ENCODE measurements at regions not wholly inside any gene's neighbourhood (a gene's known extent, or its start where the extent isn't known, plus 50 kb on each side); places are given as distances from the start of the nearest gene placed in this dataset.

- no peak overlapping the region for H3K4me3 ChIP-seq
- no peaks in the 10 kb centered on the region for H3K36me3 ChIP-seq (ENCODE audit: insufficient read depth in 1 of 2, low read depth in 1 of 2)
- intact Hi-C loops (cut with DNase I): no loop called here
- H3K9me3 ChIP-seq: no peaks in the 10 kb centered on the region
- H3K27me3 ChIP-seq (ENCODE audit: insufficient read depth in 3 of 3, low read length in 2 of 3): no peaks in the 10 kb centered on the region
- no peak for TF ChIP-seq CTCF (IDR thresholded peaks at IDR 0.05)
- WGBS, 3 donors: 43 to 64% (median 62%) methylated on average over 5 of the region's 5 CpGs
- no peak for ATAC-seq
- no peaks in the 10 kb centered on the region for H3K4me1 ChIP-seq
- no peak for DNase-seq
- H3K27ac ChIP-seq: no peak overlapping the region
Observed at GRCh38 chr7:26459540-26460193, 168.0 kb downstream of the SNX10 start.

- H3K27ac ChIP-seq: no peak overlapping the region
- no peaks in the 10 kb centered on the region for H3K9me3 ChIP-seq
- ATAC-seq (no peak), DNase-seq (no peak)
- no peaks in the 10 kb centered on the region for H3K27me3 ChIP-seq (ENCODE audit: insufficient read depth in 3 of 3, low read length in 2 of 3)
- no peaks in the 10 kb centered on the region for H3K4me1 ChIP-seq
- 45 to 67% (median 56%) methylated on average over 4 of the region's 4 CpGs for WGBS, 3 donors
- no peak overlapping the region for H3K4me3 ChIP-seq
- H3K36me3 ChIP-seq (ENCODE audit: insufficient read depth in 1 of 2, low read depth in 1 of 2): no peaks in the 10 kb centered on the region
- intact Hi-C loops (cut with DNase I): no loop called here
- no peak for TF ChIP-seq CTCF (IDR thresholded peaks at IDR 0.05)
Observed at GRCh38 chr7:26460351-26461085, 168.9 kb downstream of the SNX10 start.

- DNase-seq: no peak
- no peaks in the 10 kb centered on the region for H3K9me3 ChIP-seq
- H3K27me3 ChIP-seq (ENCODE audit: insufficient read depth in 3 of 3, low read length in 2 of 3): no peaks in the 10 kb centered on the region
- H3K27ac ChIP-seq: no peak overlapping the region
- intact Hi-C loops (cut with DNase I): no loop called here
- no peak overlapping the region for H3K4me3 ChIP-seq
- WGBS, 3 donors: 94 to 98% (median 97%) methylated on average over 7 of the region's 7 CpGs
- no peak for ATAC-seq
- no peaks in the 10 kb centered on the region for H3K36me3 ChIP-seq (ENCODE audit: insufficient read depth in 1 of 2, low read depth in 1 of 2)
- H3K4me1 ChIP-seq: no peaks in the 10 kb centered on the region
- no peak for TF ChIP-seq CTCF (IDR thresholded peaks at IDR 0.05)
Observed at GRCh38 chr7:26461518-26461917, 169.9 kb downstream of the SNX10 start.

GRCh38 chr7:26466007-26466406 is 174.3 kb downstream of the SNX10 start:
- no peak overlapping the region for H3K27ac ChIP-seq
- ATAC-seq (no peak), DNase-seq (no peak)
- no peaks in the 10 kb centered on the region for H3K9me3 ChIP-seq
- intact Hi-C loops (cut with DNase I): no loop called here
- no peak for TF ChIP-seq CTCF (IDR thresholded peaks at IDR 0.05)
- H3K36me3 ChIP-seq (ENCODE audit: insufficient read depth in 1 of 2, low read depth in 1 of 2): no peaks in the 10 kb centered on the region
- no peaks in the 10 kb centered on the region for H3K27me3 ChIP-seq (ENCODE audit: insufficient read depth in 3 of 3, low read length in 2 of 3)
- 84 to 90% (median 87%) methylated on average over 6 of the region's 6 CpGs for WGBS, 3 donors
- no peak overlapping the region for H3K4me3 ChIP-seq
- no peaks in the 10 kb centered on the region for H3K4me1 ChIP-seq
